RWPE2 (cell line): ENCODE measurements at regions not wholly inside any gene's neighbourhood (a gene's known extent, or its start where the extent isn't known, plus 50 kb on each side); places are given as distances from the start of the nearest gene placed in this dataset.

Experiments
- ATAC-seq: fragments of 200-7000 bp; cut with Tn5 transposase; 3 replicates; pipeline ENCODE4 v1.9.1; 2021; ENCODE audit warnings: low read depth
- DNase-seq: peaks from one replicate; pipeline ENCODE4 v3.0.0-alpha.2; 2020; ENCODE audit warnings: low spot score
- H3K27ac ChIP-seq: fragments of 450-650 bp; 2 replicates; pipeline ENCODE4 v1.5.1; 2017; ENCODE audit warnings: mild to moderate bottlenecking; ENCODE audit not compliant: poor library complexity, severe bottlenecking
- H3K27me3 ChIP-seq: fragments of 250-450 bp; sonication (Bioruptor Pico); 2 replicates; pipeline ENCODE4 v1.5.1; 2021; ENCODE audit warnings: mild to moderate bottlenecking, moderate library complexity; ENCODE audit not compliant: insufficient read depth, poor library complexity, severe bottlenecking
- H3K36me3 ChIP-seq: fragments of 250-450 bp; sonication (Bioruptor Pico); 2 replicates; pipeline ENCODE4 v1.5.1; 2020; ENCODE audit warnings: low read depth, mild to moderate bottlenecking, moderate library complexity
- H3K4me1 ChIP-seq: fragments of 250-450 bp; sonication (Bioruptor Pico); 2 replicates; pipeline ENCODE4 v1.5.1; 2021; ENCODE audit warnings: mild to moderate bottlenecking, moderate library complexity; ENCODE audit not compliant: insufficient read depth, poor library complexity, severe bottlenecking
- H3K4me3 ChIP-seq: fragments of 250-450 bp; sonication (Bioruptor Pico); 2 replicates; pipeline ENCODE4 v1.5.1; 2021; ENCODE audit warnings: mild to moderate bottlenecking, moderate library complexity; ENCODE audit not compliant: severe bottlenecking
- H3K9me3 ChIP-seq: fragments of 250-450 bp; sonication (Bioruptor Pico); 2 replicates; pipeline ENCODE4 v1.5.1; 2021; ENCODE audit warnings: mild to moderate bottlenecking, moderate library complexity; ENCODE audit not compliant: severe bottlenecking
- CTCF ChIP-seq: fragments of 450-650 bp; IDR thresholded peaks from one replicate; pipeline ENCODE4 v1.5.1; 2017; ENCODE audit warnings: mild to moderate bottlenecking, moderate library complexity; ENCODE audit not compliant: poor library complexity, severe bottlenecking

DNA sequence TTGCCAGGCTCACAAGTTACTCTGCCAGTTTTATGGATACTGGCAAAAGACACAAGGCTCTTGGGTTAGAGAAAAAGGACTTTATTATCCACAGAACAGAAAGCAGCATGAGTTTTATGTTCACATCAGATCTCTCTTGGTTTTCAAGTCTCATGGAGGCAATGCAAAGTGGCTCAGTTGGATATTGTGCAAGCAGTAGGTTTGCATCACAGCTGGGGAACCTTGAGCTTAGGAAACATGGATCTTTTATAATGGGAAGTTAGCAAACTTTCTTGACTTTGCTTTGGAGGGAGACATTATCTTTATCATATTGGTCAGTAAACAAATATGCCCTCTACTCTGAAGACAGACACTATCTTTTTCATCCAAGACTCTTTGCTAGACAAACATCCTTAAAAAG is 109.2 kb upstream of the GRPR start:
- H3K27me3 ChIP-seq, result no peaks in the 10 kb centered on the region
- H3K4me1 ChIP-seq, result no peaks in the 10 kb centered on the region
- TF ChIP-seq CTCF, result no peak
- no peak overlapping the region for H3K4me3 ChIP-seq
- no peak for ATAC-seq
- H3K36me3 ChIP-seq, result no peaks in the 10 kb centered on the region
- H3K9me3 ChIP-seq, result no peaks in the 10 kb centered on the region
- DNase-seq, result no peak
- no peak overlapping the region for H3K27ac ChIP-seq

DNA sequence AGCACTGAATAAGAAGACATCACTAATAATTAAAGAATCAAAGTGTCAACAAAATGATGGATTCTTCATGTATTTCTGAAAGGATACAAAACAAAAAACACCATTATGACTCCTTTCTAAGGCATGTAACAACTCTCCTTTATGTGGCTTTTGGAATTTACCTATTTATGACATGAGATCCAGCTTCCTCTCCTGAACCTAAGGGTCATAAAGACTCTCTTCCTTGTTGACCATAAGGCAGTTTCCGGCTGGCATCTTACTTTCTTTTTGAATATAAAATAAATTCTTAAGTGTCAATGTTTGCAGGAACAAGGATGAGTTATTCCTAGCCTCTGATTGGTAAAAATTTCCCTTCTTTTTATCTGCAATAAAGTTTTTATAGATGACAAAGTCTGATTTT is 111.1 kb upstream of the GRPR start:
- Histone ChIP-seq H3K27ac (no peak overlapping the region), H3K27me3 (no peaks in the 10 kb centered on the region), H3K4me1 (no peaks in the 10 kb centered on the region), H3K9me3 (no peaks in the 10 kb centered on the region), H3K36me3 (no peaks in the 10 kb centered on the region), H3K4me3 (no peak overlapping the region)
- no peak for TF ChIP-seq CTCF
- DNase-seq (no peak), ATAC-seq (no peak)

GRCh38 chrX:16005917-16006316 is 117.4 kb upstream of the GRPR start:
- ATAC-seq (no peak), DNase-seq (no peak)
- Histone ChIP-seq H3K36me3 (no peaks in the 10 kb centered on the region), H3K27me3 (no peaks in the 10 kb centered on the region), H3K27ac (no peak overlapping the region), H3K9me3 (no peaks in the 10 kb centered on the region), H3K4me1 (peaks cover 8% of the 10 kb centered on the region), H3K4me3 (no peak overlapping the region)
- TF ChIP-seq CTCF, result no peak

DNA sequence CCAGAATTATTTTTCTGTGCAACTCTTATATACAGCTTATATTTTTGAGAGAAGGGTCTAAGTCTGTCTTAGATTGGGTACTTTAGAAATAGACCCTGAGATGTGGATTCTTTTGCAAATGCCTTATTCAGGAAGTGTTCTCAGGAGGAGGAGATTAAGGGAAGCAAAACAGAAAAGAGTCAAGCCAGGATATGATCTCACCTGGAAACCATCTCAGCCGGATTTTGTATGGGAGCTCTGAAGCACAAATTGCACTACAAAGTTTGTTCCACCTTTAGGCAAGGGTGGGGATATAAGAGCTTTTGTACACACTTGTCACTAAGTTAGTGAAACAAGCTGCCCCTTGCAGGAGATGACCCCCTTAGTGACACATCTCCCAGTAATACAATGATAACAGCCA is 121.2 kb upstream of the GRPR start:
- Histone ChIP-seq H3K9me3 (no peaks in the 10 kb centered on the region), H3K36me3 (no peaks in the 10 kb centered on the region), H3K4me1 (peaks cover 8% of the 10 kb centered on the region), H3K4me3 (no peak overlapping the region), H3K27me3 (no peaks in the 10 kb centered on the region), H3K27ac (peak overlapping the region; percentile 33)
- no peak for DNase-seq
- ATAC-seq, result 0 out of 3 replicates have a peak, but pooled peaks have one; percentile 36
- no peak for TF ChIP-seq CTCF

DNA sequence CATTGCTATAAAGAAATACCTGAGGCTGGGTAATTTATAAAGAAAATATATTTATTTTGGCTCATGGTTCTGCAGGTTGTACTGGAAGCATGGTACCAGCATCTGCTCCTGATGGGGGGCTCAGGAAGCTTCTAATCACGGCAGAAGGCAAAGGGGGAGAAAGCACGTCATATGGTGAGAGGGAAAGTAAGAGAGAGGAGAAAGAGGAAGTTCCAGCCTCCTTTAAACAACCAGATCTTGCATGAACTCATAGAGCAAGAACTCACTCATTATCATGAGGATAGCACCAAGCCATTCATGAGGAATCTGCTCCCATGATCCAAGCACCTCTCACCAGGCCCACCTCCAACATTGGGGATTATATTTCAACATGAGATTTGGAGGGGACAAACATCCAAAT is 125.0 kb upstream of the GRPR start:
- ATAC-seq (no peak), DNase-seq (no peak)
- H3K4me3 ChIP-seq, result no peak overlapping the region
- no peaks in the 10 kb centered on the region for H3K9me3 ChIP-seq
- H3K27ac ChIP-seq, result no peak overlapping the region
- H3K36me3 ChIP-seq, result no peaks in the 10 kb centered on the region
- H3K4me1 ChIP-seq, result peaks cover 8% of the 10 kb centered on the region
- TF ChIP-seq CTCF, result no peak
- no peaks in the 10 kb centered on the region for H3K27me3 ChIP-seq
